Immature natural killer cell (primary cell): ENCODE measurements at regions not wholly inside any gene's neighbourhood (a gene's known extent, or its start where the extent isn't known, plus 50 kb on each side); places are given as distances from the start of the nearest gene placed in this dataset.

Source experiments
- DNase-seq, 3 donors: peaks; one replicate each; pipeline ENCODE4 v3.0.0; 2022; ENCODE audit warnings: mixed read lengths in 1 of 3
- H3K27ac Mint-ChIP-seq, 6 donors: one replicate each; pipeline ENCODE4 v1.8.0; 2020; ENCODE audit warnings: mixed read lengths in 6 of 6, mild to moderate bottlenecking in 5 of 6, inconsistent platforms in 4 of 6, moderate library complexity in 3 of 6
- H3K27me3 Mint-ChIP-seq, 3 donors: one replicate each; pipeline ENCODE4 v1.8.0; 2020 to 2021; ENCODE audit warnings: low read depth in 3 of 3, mild to moderate bottlenecking in 3 of 3, mixed read lengths in 3 of 3, moderate library complexity in 3 of 3, inconsistent platforms in 1 of 3
- H3K36me3 Mint-ChIP-seq, 3 donors: one replicate each; pipeline ENCODE4 v1.8.0; 2020; ENCODE audit warnings: mixed read lengths in 3 of 3, inconsistent platforms in 2 of 3, mild to moderate bottlenecking in 2 of 3
- H3K4me1 Mint-ChIP-seq, 2 donors: one replicate each; pipeline ENCODE4 v1.8.0; 2020; ENCODE audit warnings: inconsistent platforms in 2 of 2, mild to moderate bottlenecking in 2 of 2, mixed read lengths in 2 of 2, moderate library complexity in 1 of 2
- H3K4me3 Mint-ChIP-seq, 5 donors: one replicate each; pipeline ENCODE4 v1.8.0; 2020; ENCODE audit warnings: mild to moderate bottlenecking in 5 of 5, mixed read lengths in 5 of 5, inconsistent platforms in 3 of 5, moderate library complexity in 3 of 5
- H3K9me3 Mint-ChIP-seq, 6 donors: one replicate each; pipeline ENCODE4 v1.8.0; 2020; ENCODE audit warnings: mild to moderate bottlenecking in 6 of 6, mixed read lengths in 6 of 6, inconsistent platforms in 4 of 6, moderate library complexity in 3 of 6

- H3K36me3 Mint-ChIP-seq, result no peaks in the 10 kb centered on the region
- H3K27ac Mint-ChIP-seq, result no peak overlapping the region
- H3K4me3 Mint-ChIP-seq, result no peak overlapping the region
- no peaks in the 10 kb centered on the region for H3K4me1 Mint-ChIP-seq
- H3K27me3 Mint-ChIP-seq, result no peaks in the 10 kb centered on the region
- DNase-seq, result no peak
- H3K9me3 Mint-ChIP-seq, result no peaks in the 10 kb centered on the region
Measured at GRCh38 chr14:86521031-86521730, 991.2 kb downstream of the FLRT2 start.

- no peak overlapping the region for H3K27ac Mint-ChIP-seq
- H3K27me3 Mint-ChIP-seq, result peaks cover 0 to 3% (median 0%) of the 10 kb centered on the region in 3 donors
- DNase-seq, result no peak
- no peaks in the 10 kb centered on the region for H3K4me1 Mint-ChIP-seq
- no peaks in the 10 kb centered on the region for H3K36me3 Mint-ChIP-seq
- H3K9me3 Mint-ChIP-seq, result no peaks in the 10 kb centered on the region
- H3K4me3 Mint-ChIP-seq, result no peak overlapping the region
Measured at GRCh38 chr14:86518298-86518697, 988.4 kb downstream of the FLRT2 start.

GRCh38 chr14:86515195-86515594 lies 985.3 kb downstream of the FLRT2 start:
- H3K27me3 Mint-ChIP-seq, result peaks cover 0 to 3% (median 0%) of the 10 kb centered on the region in 3 donors
- no peak overlapping the region for H3K4me3 Mint-ChIP-seq
- H3K36me3 Mint-ChIP-seq, result no peaks in the 10 kb centered on the region
- H3K4me1 Mint-ChIP-seq, result no peaks in the 10 kb centered on the region
- H3K27ac Mint-ChIP-seq, result no peak overlapping the region
- DNase-seq, result no peak
- H3K9me3 Mint-ChIP-seq, result no peaks in the 10 kb centered on the region

- Mint-ChIP-seq H3K27ac (no peak overlapping the region), H3K4me3 (no peak overlapping the region), H3K36me3 (no peaks in the 10 kb centered on the region), H3K9me3 (no peaks in the 10 kb centered on the region), H3K27me3 (peaks cover 0 to 3% (median 0%) of the 10 kb centered on the region in 3 donors), H3K4me1 (no peaks in the 10 kb centered on the region)
- no peak for DNase-seq
Measured at GRCh38 chr14:86513564-86513963, 983.6 kb downstream of the FLRT2 start.

- H3K4me1 Mint-ChIP-seq, result no peaks in the 10 kb centered on the region
- no peak overlapping the region for H3K4me3 Mint-ChIP-seq
- peaks cover 0 to 3% (median 0%) of the 10 kb centered on the region in 3 donors for H3K27me3 Mint-ChIP-seq
- no peak for DNase-seq
- no peaks in the 10 kb centered on the region for H3K9me3 Mint-ChIP-seq
- H3K27ac Mint-ChIP-seq, result no peak overlapping the region
- no peaks in the 10 kb centered on the region for H3K36me3 Mint-ChIP-seq
Measured at GRCh38 chr14:86513056-86513455, 983.1 kb downstream of the FLRT2 start.

- H3K4me3 Mint-ChIP-seq, result no peak overlapping the region
- DNase-seq, result no peak
- H3K27ac Mint-ChIP-seq, result no peak overlapping the region
- H3K27me3 Mint-ChIP-seq, result no peaks in the 10 kb centered on the region
- H3K4me1 Mint-ChIP-seq, result no peaks in the 10 kb centered on the region
- H3K9me3 Mint-ChIP-seq, result no peaks in the 10 kb centered on the region
- peaks cover 0 to 4% (median 0%) of the 10 kb centered on the region in 3 donors for H3K36me3 Mint-ChIP-seq
Measured at GRCh38 chr14:86510491-86510890, 980.5 kb downstream of the FLRT2 start.

- peaks cover 15 to 24% of the 10 kb centered on the region in 2 donors for H3K4me1 Mint-ChIP-seq
- H3K27me3 Mint-ChIP-seq, result no peaks in the 10 kb centered on the region
- H3K4me3 Mint-ChIP-seq, result no peak overlapping the region
- H3K36me3 Mint-ChIP-seq, result peaks cover 0 to 4% (median 0%) of the 10 kb centered on the region in 3 donors
- H3K27ac Mint-ChIP-seq, result no peak overlapping the region
- no peaks in the 10 kb centered on the region for H3K9me3 Mint-ChIP-seq
- no peak for DNase-seq
Measured at GRCh38 chr14:86505808-86506207, 975.9 kb downstream of the FLRT2 start.

GRCh38 chr14:86501611-86502010 lies 971.7 kb downstream of the FLRT2 start:
- DNase-seq, result peak; percentile 20 to 44 (median 29)
- peak overlapping the region; percentile 67 to 84 (median 80) for H3K4me3 Mint-ChIP-seq
- peaks cover 0 to 3% (median 0%) of the 10 kb centered on the region in 6 donors for H3K9me3 Mint-ChIP-seq
- H3K36me3 Mint-ChIP-seq, result peaks cover 0 to 2% (median 0%) of the 10 kb centered on the region in 3 donors
- peaks cover 22 to 24% of the 10 kb centered on the region in 2 donors for H3K4me1 Mint-ChIP-seq
- H3K27me3 Mint-ChIP-seq, result no peaks in the 10 kb centered on the region
- peak overlapping the region; percentile 20 to 90 (median 66) for H3K27ac Mint-ChIP-seq

- Mint-ChIP-seq H3K4me3 (no peak overlapping the region), H3K4me1 (no peaks in the 10 kb centered on the region), H3K27me3 (no peaks in the 10 kb centered on the region), H3K36me3 (peaks cover 0 to 9% (median 0%) of the 10 kb centered on the region in 3 donors), H3K9me3 (peaks cover 0 to 3% (median 0%) of the 10 kb centered on the region in 6 donors), H3K27ac (no peak overlapping the region)
- no peak for DNase-seq
Measured at GRCh38 chr14:86491743-86492142, 961.8 kb downstream of the FLRT2 start.

GRCh38 chr14:86481104-86481503 lies 951.2 kb downstream of the FLRT2 start:
- Mint-ChIP-seq H3K27ac (no peak overlapping the region), H3K36me3 (no peaks in the 10 kb centered on the region), H3K27me3 (peaks cover 0 to 2% (median 0%) of the 10 kb centered on the region in 3 donors), H3K4me3 (no peak overlapping the region), H3K4me1 (no peaks in the 10 kb centered on the region), H3K9me3 (peaks cover 0 to 5% (median 0%) of the 10 kb centered on the region in 6 donors)
- no peak for DNase-seq

- peaks cover 6 to 8% of the 10 kb centered on the region in 2 donors for H3K4me1 Mint-ChIP-seq
Measured at GRCh38 chr14:86464341-86464740, 934.4 kb downstream of the FLRT2 start.

GRCh38 chr14:86462193-86462753 lies 932.3 kb downstream of the FLRT2 start:
- Mint-ChIP-seq H3K27ac (no peak overlapping the region), H3K9me3 (no peaks in the 10 kb centered on the region), H3K36me3 (no peaks in the 10 kb centered on the region), H3K27me3 (peaks cover 0 to 2% (median 0%) of the 10 kb centered on the region in 3 donors), H3K4me1 (peaks cover 6 to 8% of the 10 kb centered on the region in 2 donors), H3K4me3 (no peak overlapping the region)
- peak; percentile 11 to 23 (median 22) for DNase-seq

More at GRCh38 chr14:86464341-86464740, 934.4 kb downstream of the FLRT2 start:
- Mint-ChIP-seq H3K9me3 (no peaks in the 10 kb centered on the region), H3K27ac (no peak overlapping the region), H3K36me3 (no peaks in the 10 kb centered on the region), H3K27me3 (peaks cover 0 to 2% (median 0%) of the 10 kb centered on the region in 3 donors), H3K4me3 (no peak overlapping the region)
- no peak for DNase-seq

- Mint-ChIP-seq H3K4me1 (peaks cover 6% of the 10 kb centered on the region in 2 donors), H3K9me3 (no peaks in the 10 kb centered on the region), H3K4me3 (no peak overlapping the region), H3K36me3 (no peaks in the 10 kb centered on the region), H3K27me3 (peaks cover 0 to 2% (median 0%) of the 10 kb centered on the region in 3 donors), H3K27ac (peak overlapping the region in 1 of 6 donors; percentile 3)
- DNase-seq, result no peak
Measured at GRCh38 chr14:86457481-86458135, 927.7 kb downstream of the FLRT2 start.

GRCh38 chr14:86450085-86450484 lies 920.1 kb downstream of the FLRT2 start:
- no peaks in the 10 kb centered on the region for H3K9me3 Mint-ChIP-seq
- H3K27ac Mint-ChIP-seq, result no peak overlapping the region
- H3K27me3 Mint-ChIP-seq, result peaks cover 0 to 3% (median 0%) of the 10 kb centered on the region in 3 donors
- no peaks in the 10 kb centered on the region for H3K4me1 Mint-ChIP-seq
- no peak for DNase-seq
- H3K4me3 Mint-ChIP-seq, result no peak overlapping the region
- no peaks in the 10 kb centered on the region for H3K36me3 Mint-ChIP-seq
